Activated CD8-positive, alpha-beta memory T cell treated with anti-CD3 and anti-CD28 coated beads for 4 hours (primary cell): ENCODE measurements at regions not wholly inside any gene's neighbourhood (a gene's known extent, or its start where the extent isn't known, plus 50 kb on each side); places are given as distances from the start of the nearest gene placed in this dataset.

Experiments
- DNase-seq, 2 donors: peaks; one replicate each; pipeline ENCODE4 v3.0.0-alpha.2; 2020; ENCODE audit warnings: low read depth in 2 of 2

GRCh38 chr2:82508702-82509101, 1950.4 kb downstream of the SUCLG1 start:
- no peak for DNase-seq

- no peak for DNase-seq
These were observed 1951.4 kb downstream of the SUCLG1 start for GRCh38 chr2:82507657-82508056.

- no peak for DNase-seq
These were observed 1957.9 kb downstream of the SUCLG1 start for GRCh38 chr2:82501217-82501616.

GRCh38 chr2:82498777-82499443, 1960.2 kb downstream of the SUCLG1 start:
- DNase-seq: no peak

GRCh38 chr2:82494739-82495138, 1964.3 kb downstream of the SUCLG1 start:
- DNase-seq: no peak

- DNase-seq: no peak
These were observed 1967.5 kb downstream of the SUCLG1 start for GRCh38 chr2:82491591-82491990.

- no peak for DNase-seq
These were observed 1971.7 kb downstream of the SUCLG1 start for GRCh38 chr2:82487354-82487753.

- DNase-seq: no peak
These were observed 1973.4 kb downstream of the SUCLG1 start for GRCh38 chr2:82485701-82486100.

- no peak for DNase-seq
These were observed 1977.9 kb downstream of the SUCLG1 start for GRCh38 chr2:82481207-82481606.

GRCh38 chr2:82478641-82479040, 1980.4 kb downstream of the SUCLG1 start:
- DNase-seq: no peak

GRCh38 chr2:82476094-82476493, 1983.0 kb downstream of the SUCLG1 start:
- DNase-seq: no peak

GRCh38 chr2:82428251-82428650, 2030.8 kb downstream of the SUCLG1 start:
- DNase-seq: no peak

- DNase-seq: no peak
These were observed 2047.1 kb downstream of the SUCLG1 start for GRCh38 chr2:82412021-82412420.

- no peak for DNase-seq
These were observed 2048.0 kb downstream of the SUCLG1 start for GRCh38 chr2:82411071-82411470.

GRCh38 chr2:82395531-82395930, 2063.5 kb downstream of the SUCLG1 start:
- DNase-seq: no peak

GRCh38 chr2:82391386-82391785, 2067.7 kb downstream of the SUCLG1 start:
- no peak for DNase-seq

- no peak for DNase-seq
These were observed 2051.1 kb upstream of the LRRTM1 start for GRCh38 chr2:82355622-82356021.

GRCh38 chr2:82345910-82346309, 2041.4 kb upstream of the LRRTM1 start:
- DNase-seq: no peak

GRCh38 chr2:82344670-82345069, 2040.1 kb upstream of the LRRTM1 start:
- DNase-seq: no peak

GRCh38 chr2:82342356-82342755, 2037.8 kb upstream of the LRRTM1 start:
- DNase-seq: no peak

- no peak for DNase-seq
These were observed 2036.1 kb upstream of the LRRTM1 start for GRCh38 chr2:82340578-82341053.

- no peak for DNase-seq
These were observed 2035.3 kb upstream of the LRRTM1 start for GRCh38 chr2:82339805-82340204.

- no peak for DNase-seq
These were observed 2029.1 kb upstream of the LRRTM1 start for GRCh38 chr2:82333697-82334096.

- no peak for DNase-seq
These were observed 2025.6 kb upstream of the LRRTM1 start for GRCh38 chr2:82330155-82330554.
